ENCODE measurements at regions not wholly inside any gene's neighbourhood (a gene's known extent, or its start where the extent isn't known, plus 50 kb on each side); places are given as distances from the start of the nearest gene placed in this dataset.

GRCh38 chr11:113552271-113552670 is 77.1 kb upstream of the DRD2 start:
- TF ChIP-seq CTCF (IDR thresholded peaks at IDR 0.05; ENCODE audit: low read depth, low read length) = no peak
- no peak for TF ChIP-seq MAX (IDR thresholded peaks at IDR 0.05; ENCODE audit: low read depth, low read length)

Data from NB4 (cell line).